K562 (cell line): ENCODE measurements at regions not wholly inside any gene's neighbourhood (a gene's known extent, or its start where the extent isn't known, plus 50 kb on each side); places are given as distances from the start of the nearest gene placed in this dataset.

Source experiments
- ATAC-seq: fragments of 200-7000 bp; cut with Tn5 transposase; 3 replicates; pipeline ENCODE4 v1.9.1; 2020; ENCODE audit warnings: moderate library complexity
- BruUV-seq: library from RNA; stranded (reverse); fragments of 400-500 nt; replicated peaks from 2 replicates; lab custom pipeline; 2021; lab: Mats Ljungman, UMichigan
- CTCF ChIA-PET: fragments of 300-600 bp; formaldehyde crosslinking; extraction: SDS; loops from one replicate; lab custom pipeline; 2021; ENCODE audit warnings: low intra/inter-chr PET ratio; lab: Yijun Ruan, JAX
- POLR2A ChIA-PET: fragments of 300-600, 350-650 bp; sonication (Branson Sonifier 250); formaldehyde crosslinking; extraction: SDS; loops from one replicate; lab custom pipeline; 2021; ENCODE audit warnings: antibody characterized with exemption, inconsistent platforms; lab: Yijun Ruan, JAX
- DNase-seq, 4 experiments: peaks; one replicate each; pipeline versions ENCODE4 v3.0.0 to v3.0.0-alpha.2; 2011 to 2018; ENCODE audit warnings: low spot score in 3 of 4, mixed read lengths in 3 of 4; ENCODE audit errors: extremely low read depth in 1 of 4
- FAIRE-seq: peaks from 2 replicates; lab custom pipeline; 2011; peaks lifted over from hg19 to GRCh38; lab: Jason Lieb, UNC
- H2AFZ ChIP-seq: 2 replicates; pipeline ENCODE4 v1.6.0; 2011; ENCODE audit warnings: low read depth, low read length, control low read depth, inconsistent platforms
- H3K27ac ChIP-seq: fragments of 200-600 bp; 3 replicates; pipeline ENCODE4 v1.8.0; 2011; ENCODE audit warnings: low read depth, mild to moderate bottlenecking, control low read depth, inconsistent platforms, low read length, moderate library complexity, mixed read lengths; ENCODE audit errors: extremely low read depth
- H3K27me3 ChIP-seq, 2 experiments: fragments of 300-600 bp in 1 of 2; 2 replicates in 1 of 2; 3 replicates in 1 of 2; pipeline versions ENCODE4 v1.6.0 to v1.8.0; 2011; ENCODE audit warnings: inconsistent platforms in 2 of 2, low read length in 2 of 2, mild to moderate bottlenecking in 1 of 2, mixed read lengths in 1 of 2, moderate library complexity in 1 of 2; ENCODE audit not compliant: control insufficient read depth in 2 of 2, insufficient read depth in 2 of 2
- H3K36me3 ChIP-seq: fragments of 300-600 bp; 3 replicates; pipeline ENCODE4 v1.8.0; 2011; ENCODE audit warnings: mild to moderate bottlenecking, low read length, inconsistent platforms; ENCODE audit not compliant: control insufficient read depth, insufficient read depth
- H3K4me1 ChIP-seq, 2 experiments: fragments of 200-600 bp in 1 of 2; replicated peaks in 1 of 2; 2 replicates in 1 of 2; 3 replicates in 1 of 2; pipeline versions ENCODE4 v1.5.1 to v1.8.0; 2011; ENCODE audit warnings: inconsistent platforms in 2 of 2, low read length in 2 of 2, mild to moderate bottlenecking in 1 of 2, mixed read lengths in 1 of 2, moderate library complexity in 1 of 2; ENCODE audit not compliant: control insufficient read depth in 2 of 2, insufficient read depth in 2 of 2
- H3K4me2 ChIP-seq: 2 replicates; pipeline ENCODE4 v1.6.1; 2011; ENCODE audit warnings: low read length, control low read depth, inconsistent platforms, mixed read lengths; ENCODE audit not compliant: insufficient read depth
- H3K4me3 ChIP-seq: fragments of 200-600 bp; sonication (generic), shearing (Covaris generic); 2 replicates; pipeline ENCODE4 v1.5.1; 2016; ENCODE audit warnings: control low read depth, inconsistent platforms
- H3K79me2 ChIP-seq: fragments of 200-600 bp; 3 replicates; pipeline ENCODE4 v1.8.0; 2011; ENCODE audit warnings: low read length, inconsistent platforms; ENCODE audit not compliant: control insufficient read depth, insufficient read depth
- H3K9ac ChIP-seq, 2 experiments: 2 replicates each; pipeline versions ENCODE4 v1.6.0 to v1.6.1; 2011; ENCODE audit warnings: low read depth in 2 of 2, low read length in 2 of 2, control low read depth in 1 of 2, inconsistent platforms in 1 of 2, mild to moderate bottlenecking in 1 of 2, mixed read lengths in 1 of 2; ENCODE audit not compliant: insufficient read depth in 1 of 2
- H3K9me1 ChIP-seq: one replicate; pipeline ENCODE4 v1.6.0; 2011; ENCODE audit warnings: inconsistent platforms, mild to moderate bottlenecking, low read length, moderate library complexity; ENCODE audit not compliant: control insufficient read depth, insufficient read depth
- H3K9me3 ChIP-seq: replicated peaks from 2 replicates; pipeline ENCODE4 v1.5.1; 2011; ENCODE audit warnings: low read depth, low read length, inconsistent platforms; ENCODE audit not compliant: control insufficient read depth, insufficient read depth
- H4K20me1 ChIP-seq: replicated peaks from 2 replicates; pipeline ENCODE4 v1.6.1; 2011; ENCODE audit warnings: low read length, inconsistent platforms, mixed read lengths; ENCODE audit not compliant: control insufficient read depth, insufficient read depth
- ARID2 ChIP-seq: fragments of 450-650 bp; IDR thresholded peaks from 2 replicates; pipeline ENCODE4 v1.6.1; 2017; ENCODE audit warnings: antibody characterized with exemption, mild to moderate bottlenecking
- CXXC5 ChIP-seq: fragments of 250-450 bp; sonication (Bioruptor Pico); IDR thresholded peaks from 2 replicates; pipeline ENCODE4 v1.8.0; 2022; ENCODE audit warnings: inconsistent platforms, mild to moderate bottlenecking, moderate library complexity
- IRF9 ChIP-seq: fragments of 450-650 bp; IDR thresholded peaks from 2 replicates; pipeline ENCODE4 v1.6.1; 2016; ENCODE audit warnings: missing biosample characterization, missing genetic modification characterization
- KDM2B ChIP-seq: fragments of 250-450 bp; sonication (Bioruptor Pico); IDR thresholded peaks from 2 replicates; pipeline ENCODE4 v1.8.0; 2021; ENCODE audit warnings: mild to moderate bottlenecking, moderate library complexity
- LCOR ChIP-seq: sonication (generic); formaldehyde crosslinking; IDR thresholded peaks from 2 replicates; pipeline ENCODE4 v1.8.0; 2022; ENCODE audit warnings: mild to moderate bottlenecking, missing genetic modification reagents
- NR4A1 ChIP-seq, 2 experiments: fragments of 250-450 bp in 1 of 2; fragments of 450-650 bp in 1 of 2; sonication (Bioruptor Pico) in 1 of 2; IDR thresholded peaks; 2 replicates each; pipeline versions ENCODE4 v1.4.0 to v1.6.1; 2016 to 2020; ENCODE audit warnings: mild to moderate bottlenecking in 2 of 2, missing compliant biosample characterization in 1 of 2, missing genetic modification characterization in 1 of 2, moderate library complexity in 1 of 2
- TSC22D4 ChIP-seq: fragments of 450-650 bp; IDR thresholded peaks from 2 replicates; pipeline ENCODE4 v1.6.1; 2016; ENCODE audit warnings: missing genetic modification characterization, missing biosample characterization, control low read depth
- USF2 ChIP-seq: sonication (generic); formaldehyde crosslinking; IDR thresholded peaks from 2 replicates; pipeline ENCODE4 v1.5.0; 2020; ENCODE audit warnings: missing genetic modification reagents
- ZNF311 ChIP-seq: fragments of 250-450 bp; sonication (Bioruptor Pico); IDR thresholded peaks from 2 replicates; pipeline ENCODE4 v1.4.0; 2020; ENCODE audit warnings: mild to moderate bottlenecking, moderate library complexity
- ZNF41 ChIP-seq: fragments of 250-450 bp; sonication (Bioruptor Pico); conservative IDR thresholded peaks from 2 replicates; pipeline ENCODE4 v1.4.0; 2020; ENCODE audit warnings: mild to moderate bottlenecking
- ZNF561 ChIP-seq: fragments of 450-650 bp; formaldehyde crosslinking; conservative IDR thresholded peaks from 2 replicates; pipeline ENCODE4 v1.4.0; 2020; ENCODE audit warnings: mild to moderate bottlenecking, moderate library complexity
- in situ Hi-C: fragments of 300-500 bp; cut with MboI; formaldehyde crosslinking; loops from 4 replicates; pipeline ENCODE4 v1.15.0; 2018; ENCODE audit warnings: inconsistent platforms, mixed read lengths
- intact Hi-C: fragments of 100-400 bp; cut with micrococcal nuclease; formaldehyde crosslinking; loops from 2 replicates; pipeline ENCODE4 v1.14.2; 2022

GRCh38 chr5:171669571-171669970, 116.0 kb upstream of the SMIM23 start:
- Histone ChIP-seq H2AFZ (no peak overlapping the region), H3K27me3 (peaks cover 5 to 38% of the 10 kb centered on the region in 2 experiments; a peak in 3 of 5 replicates), H3K4me3 (no peak overlapping the region), H3K9me3 (no peaks in the 10 kb centered on the region), H3K36me3 (no peaks in the 10 kb centered on the region), H3K79me2 (no peaks in the 10 kb centered on the region), H3K9ac (no peak overlapping the region), H3K4me1 (peaks cover 0 to 7% of the 10 kb centered on the region in 2 experiments; a peak in 1 of 5 replicates), H3K27ac (no peak overlapping the region), H3K4me2 (no peak overlapping the region), H4K20me1 (no peaks in the 10 kb centered on the region), H3K9me1 (no peaks in the 10 kb centered on the region)
- TF ChIP-seq TSC22D4 (tag) (no peak), NR4A1 (CRISPR knock-in tag; IDR thresholded peaks at IDR 0.05) (no peak), NR4A1 (tag; IDR thresholded peaks at IDR 0.05) (no peak), KDM2B (CRISPR knock-in tag) (no peak), LCOR (CRISPR knock-in tag) (no peak), USF2 (CRISPR knock-in tag) (no peak), IRF9 (no peak), CXXC5 (CRISPR knock-in tag) (no peak), ZNF561 (CRISPR knock-in tag) (no peak), ZNF311 (CRISPR knock-in tag) (no peak), ARID2 (no peak), ZNF41 (no peak)
- DNase-seq (no peak), ATAC-seq (no peak), FAIRE-seq (no peak)
- intact Hi-C loops (no loop called here), in situ Hi-C loops (no loop called here)
- BruUV-seq: no TSS peak
- CTCF ChIA-PET: no interaction called here
- POLR2A ChIA-PET: interaction anchor here (1.7 kb wide), 1 partner anchor 10 kb away, joined by 5 read pairs; no protein-coding TSS in a partner anchor
